ENCODE measurements at regions not wholly inside any gene's neighbourhood (a gene's known extent, or its start where the extent isn't known, plus 50 kb on each side); places are given as distances from the start of the nearest gene placed in this dataset.

GRCh38 chr5:60362158-60362557 is 337.8 kb downstream of the DEPDC1B start:
- no peak for TF ChIP-seq REST (IDR thresholded peaks at IDR 0.05; ENCODE audit: insufficient read depth in 1 of 2, low read depth in 2 of 2, low read length in 2 of 2)
- TF ChIP-seq POLR2AphosphoS5 (IDR thresholded peaks at IDR 0.05; ENCODE audit: low read depth, low read length), result no peak
- no peak for TF ChIP-seq FOXP2 (optimal IDR thresholded peaks at IDR 0.05; ENCODE audit: borderline replicate concordance, extremely low read depth, extremely low read length, insufficient read depth)
- no peak for TF ChIP-seq SIN3A (IDR thresholded peaks at IDR 0.05; ENCODE audit: borderline replicate concordance, insufficient read depth, low read length)
- TF ChIP-seq TAF1 (IDR thresholded peaks at IDR 0.05; ENCODE audit: borderline replicate concordance, insufficient read depth, low read length), result no peak

GRCh38 chr5:60360355-60360754 is 339.6 kb downstream of the DEPDC1B start:
- no peak for TF ChIP-seq SIN3A (IDR thresholded peaks at IDR 0.05; ENCODE audit: borderline replicate concordance, insufficient read depth, low read length)
- no peak for TF ChIP-seq FOXP2 (optimal IDR thresholded peaks at IDR 0.05; ENCODE audit: borderline replicate concordance, extremely low read depth, extremely low read length, insufficient read depth)
- TF ChIP-seq REST (IDR thresholded peaks at IDR 0.05; ENCODE audit: insufficient read depth in 1 of 2, low read depth in 2 of 2, low read length in 2 of 2), result no peak
- no peak for TF ChIP-seq TAF1 (IDR thresholded peaks at IDR 0.05; ENCODE audit: borderline replicate concordance, insufficient read depth, low read length)
- TF ChIP-seq POLR2AphosphoS5 (IDR thresholded peaks at IDR 0.05; ENCODE audit: low read depth, low read length), result no peak

- TF ChIP-seq SIN3A (IDR thresholded peaks at IDR 0.05; ENCODE audit: borderline replicate concordance, insufficient read depth, low read length), result no peak
- TF ChIP-seq TAF1 (IDR thresholded peaks at IDR 0.05; ENCODE audit: borderline replicate concordance, insufficient read depth, low read length), result no peak
- TF ChIP-seq FOXP2 (optimal IDR thresholded peaks at IDR 0.05; ENCODE audit: borderline replicate concordance, extremely low read depth, extremely low read length, insufficient read depth), result no peak
- no peak for TF ChIP-seq REST (IDR thresholded peaks at IDR 0.05; ENCODE audit: insufficient read depth in 1 of 2, low read depth in 2 of 2, low read length in 2 of 2)
Observed at GRCh38 chr5:60357302-60357701, 342.7 kb downstream of the DEPDC1B start.

GRCh38 chr5:60356745-60357144 is 343.2 kb downstream of the DEPDC1B start:
- TF ChIP-seq POLR2AphosphoS5 (IDR thresholded peaks at IDR 0.05; ENCODE audit: low read depth, low read length) (no peak), FOXP2 (optimal IDR thresholded peaks at IDR 0.05; ENCODE audit: borderline replicate concordance, extremely low read depth, extremely low read length, insufficient read depth) (no peak), SIN3A (IDR thresholded peaks at IDR 0.05; ENCODE audit: borderline replicate concordance, insufficient read depth, low read length) (no peak), REST (IDR thresholded peaks at IDR 0.05; ENCODE audit: insufficient read depth in 1 of 2, low read depth in 2 of 2, low read length in 2 of 2) (no peak), TAF1 (IDR thresholded peaks at IDR 0.05; ENCODE audit: borderline replicate concordance, insufficient read depth, low read length) (no peak)

GRCh38 chr5:60355181-60355580 is 344.8 kb downstream of the DEPDC1B start:
- no peak for TF ChIP-seq TAF1 (IDR thresholded peaks at IDR 0.05; ENCODE audit: borderline replicate concordance, insufficient read depth, low read length)
- no peak for TF ChIP-seq REST (IDR thresholded peaks at IDR 0.05; ENCODE audit: insufficient read depth in 1 of 2, low read depth in 2 of 2, low read length in 2 of 2)
- no peak for TF ChIP-seq POLR2AphosphoS5 (IDR thresholded peaks at IDR 0.05; ENCODE audit: low read depth, low read length)
